GM19328 (cell line): ENCODE measurements at regions not wholly inside any gene's neighbourhood (a gene's known extent, or its start where the extent isn't known, plus 50 kb on each side); places are given as distances from the start of the nearest gene placed in this dataset.

Source experiments
- ATAC-seq: cut with Tn5 transposase; IDR thresholded peaks from one replicate; pipeline ENCODE4 v1.9.1; 2021; ENCODE audit warnings: mild to moderate bottlenecking, moderate library complexity; ENCODE audit not compliant: unreplicated experiment

GRCh38 chr16:80198311-80199299 lies 342.2 kb upstream of the DYNLRB2 start:
- no peak for ATAC-seq

- no peak for ATAC-seq
Measured at GRCh38 chr16:80197741-80198201, 343.0 kb upstream of the DYNLRB2 start.

GRCh38 chr16:80191928-80192327 lies 348.9 kb upstream of the DYNLRB2 start:
- ATAC-seq: no peak

GRCh38 chr16:80189476-80190175 lies 351.2 kb upstream of the DYNLRB2 start:
- no peak for ATAC-seq

GRCh38 chr16:80176114-80176513 lies 364.7 kb upstream of the DYNLRB2 start:
- ATAC-seq: no peak

GRCh38 chr16:80175011-80175410 lies 365.8 kb upstream of the DYNLRB2 start:
- ATAC-seq: no peak

GRCh38 chr16:80174416-80174815 lies 366.4 kb upstream of the DYNLRB2 start:
- ATAC-seq: no peak

GRCh38 chr16:80171746-80172145 lies 369.0 kb upstream of the DYNLRB2 start:
- ATAC-seq: no peak

GRCh38 chr16:80171199-80171598 lies 369.6 kb upstream of the DYNLRB2 start:
- ATAC-seq: no peak

- no peak for ATAC-seq
Measured at GRCh38 chr16:80167657-80168390, 373.0 kb upstream of the DYNLRB2 start.

- ATAC-seq: no peak
Measured at GRCh38 chr16:80166082-80166481, 374.7 kb upstream of the DYNLRB2 start.

- no peak for ATAC-seq
Measured at GRCh38 chr16:80164966-80165550, 375.7 kb upstream of the DYNLRB2 start.

GRCh38 chr16:80163339-80163738 lies 377.5 kb upstream of the DYNLRB2 start:
- no peak for ATAC-seq

GRCh38 chr16:80161799-80162739 lies 378.7 kb upstream of the DYNLRB2 start:
- no peak for ATAC-seq

- ATAC-seq: no peak
Measured at GRCh38 chr16:80158766-80159165, 382.0 kb upstream of the DYNLRB2 start.

GRCh38 chr16:80151722-80152111 lies 389.1 kb upstream of the DYNLRB2 start:
- no peak for ATAC-seq

- ATAC-seq: no peak
Measured at GRCh38 chr16:80150978-80151721, 389.6 kb upstream of the DYNLRB2 start.

GRCh38 chr16:80148826-80149225 lies 392.0 kb upstream of the DYNLRB2 start:
- no peak for ATAC-seq

- ATAC-seq: no peak
Measured at GRCh38 chr16:80147026-80147655, 393.7 kb upstream of the DYNLRB2 start.
